GM10248 (cell line): ENCODE measurements at regions not wholly inside any gene's neighbourhood (a gene's known extent, or its start where the extent isn't known, plus 50 kb on each side); places are given as distances from the start of the nearest gene placed in this dataset.

ENCODE experiments used
- CTCF ChIA-PET: fragments of 300-600 bp; sonication (Branson Sonifier 250); formaldehyde crosslinking; extraction: SDS; loops from one replicate; lab custom pipeline; 2021; ENCODE audit warnings: antibody characterized with exemption; lab: Yijun Ruan, JAX
- POLR2A ChIA-PET: fragments of 350-650 bp; sonication (Branson Sonifier 250); formaldehyde crosslinking; extraction: SDS; loops from one replicate; lab custom pipeline; 2020; ENCODE audit warnings: antibody characterized with exemption; lab: Yijun Ruan, JAX
- DNase-seq: peaks from one replicate; pipeline ENCODE4 v3.0.0; 2012; ENCODE audit errors: extremely low spot score
- CTCF ChIP-seq: IDR thresholded peaks from 2 replicates; pipeline ENCODE4 v1.5.1; 2012; ENCODE audit warnings: mild to moderate bottlenecking, low read depth; ENCODE audit errors: extremely low read depth, missing control alignments, control extremely low read depth

DNA sequence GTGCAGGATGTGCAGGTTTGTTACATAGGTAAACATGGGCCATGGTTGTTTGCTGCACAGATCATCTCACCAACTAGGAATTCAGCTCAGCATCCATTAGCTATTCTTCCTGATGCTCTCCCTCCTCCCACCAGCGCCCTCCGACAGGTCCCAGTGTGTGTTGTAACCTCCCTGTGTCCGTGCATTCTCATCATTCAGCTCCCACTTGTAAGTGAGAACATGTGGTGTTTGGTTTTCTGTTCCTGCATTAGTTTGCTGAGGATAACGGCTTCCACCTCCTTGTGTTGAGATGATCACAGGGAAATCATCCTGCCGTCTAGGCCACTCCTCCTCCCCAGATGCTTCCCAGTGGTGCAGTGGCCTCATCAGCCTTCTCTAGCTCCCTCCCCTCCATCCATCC lies 261.6 kb upstream of the GALNT17 start:
- POLR2A ChIA-PET: no interaction called here
- CTCF ChIA-PET: interaction anchor here (1.2 to 1.3 kb wide), 2 partner anchors 13 to 14 kb away, joined by 3 read pairs; no protein-coding TSS in a partner anchor
- no peak for TF ChIP-seq CTCF
- no peak for DNase-seq

GRCh38 chr7:70872188-70872587 lies 259.8 kb upstream of the GALNT17 start:
- CTCF ChIA-PET: interaction anchor here (1.8 kb wide), 1 partner anchor 14 kb away, joined by 4 read pairs; no protein-coding TSS in a partner anchor
- POLR2A ChIA-PET: no interaction called here
- DNase-seq: no peak
- TF ChIP-seq CTCF: no peak

DNA sequence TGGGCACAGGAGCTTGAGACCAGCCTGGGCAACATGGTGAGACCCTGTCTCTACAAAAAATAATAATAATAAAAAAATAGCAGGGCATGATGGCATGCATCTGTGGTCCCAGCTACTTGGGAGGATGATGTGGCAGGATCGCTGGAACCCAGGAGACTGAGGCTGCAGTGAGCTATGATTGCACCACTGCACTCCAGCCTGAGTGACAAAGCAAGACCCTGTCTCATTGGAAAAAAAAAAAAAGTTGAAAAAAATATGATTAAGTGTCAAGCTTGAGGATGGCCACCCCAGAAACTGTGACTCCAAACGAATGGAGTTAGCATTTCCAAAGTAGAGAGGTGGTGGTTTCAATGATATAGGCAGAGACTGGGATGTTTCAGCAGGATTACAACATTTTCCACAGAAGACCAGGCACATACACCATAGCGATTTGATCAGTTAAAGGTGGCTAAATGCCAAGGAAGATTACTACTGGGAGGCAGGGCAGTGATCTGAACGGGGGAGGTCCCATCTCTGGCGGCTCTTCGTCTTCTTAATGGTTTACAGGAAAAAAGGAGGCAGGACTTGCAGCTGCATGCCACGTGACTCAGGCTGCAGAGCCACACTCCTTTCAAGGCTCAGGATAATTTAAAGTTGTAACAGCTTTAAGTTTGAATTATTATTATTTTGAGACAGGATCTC lies 250.6 kb upstream of the GALNT17 start:
- DNase-seq: no peak
- no peak for TF ChIP-seq CTCF
- ChIA-PET CTCF (interaction anchor here (0.7 to 1.3 kb wide), 2 partner anchors 24 to 704 kb away, joined by 3 read pairs; no protein-coding TSS in a partner anchor), POLR2A (no interaction called here)

DNA sequence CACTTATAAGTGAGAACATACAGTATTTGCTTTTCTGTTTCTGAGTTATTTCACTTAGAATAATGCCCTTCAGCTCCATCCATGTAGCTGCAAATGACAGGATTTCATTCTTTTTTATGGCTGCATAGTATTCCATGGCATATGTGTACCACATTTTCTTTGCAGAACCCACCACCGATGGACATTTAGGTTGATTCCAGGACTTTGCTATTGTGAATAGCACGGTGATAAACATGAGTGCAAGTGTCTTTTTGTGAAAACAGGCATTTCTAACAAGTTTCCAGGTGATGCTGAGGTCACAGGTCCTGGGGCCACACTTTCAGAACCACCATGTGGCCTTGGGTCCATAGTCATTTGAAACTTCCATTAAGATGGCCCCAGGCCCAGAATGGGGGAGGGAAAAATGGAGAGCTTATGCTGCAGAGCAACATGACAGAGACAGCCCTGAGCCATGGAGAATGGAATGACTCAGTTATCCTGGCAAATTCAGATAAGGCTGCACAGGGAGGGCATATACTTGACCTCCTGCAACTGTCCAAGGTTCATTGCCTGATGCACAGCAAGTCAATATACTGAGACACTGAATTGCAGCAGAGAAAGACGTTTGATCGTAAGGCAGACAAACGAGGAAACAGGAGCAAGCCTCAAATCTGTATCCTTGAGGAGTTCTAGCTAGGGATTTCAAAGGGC lies 248.0 kb upstream of the GALNT17 start:
- ChIA-PET POLR2A (no interaction called here), CTCF (interaction anchor here (1.3 kb wide), 1 partner anchor 10 kb away, joined by 3 read pairs; no protein-coding TSS in a partner anchor)
- DNase-seq: no peak
- no peak for TF ChIP-seq CTCF

DNA sequence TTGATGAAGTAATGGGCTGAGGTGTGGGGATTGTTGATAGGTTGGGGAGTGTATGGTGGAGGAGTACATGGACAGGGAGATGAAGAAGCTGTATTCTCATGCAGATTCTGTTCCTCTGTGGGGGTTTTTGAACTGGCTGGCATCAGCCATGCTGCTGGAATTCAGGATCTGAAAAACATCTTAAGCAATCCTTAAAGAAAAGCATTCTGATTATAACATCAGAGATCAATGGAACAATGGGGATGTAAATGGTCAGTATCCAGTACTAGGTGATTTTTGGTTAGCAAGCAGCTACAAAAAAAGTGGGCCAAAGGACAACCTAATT lies 247.5 kb upstream of the GALNT17 start:
- TF ChIP-seq CTCF: no peak
- CTCF ChIA-PET: interaction anchor here (1.3 kb wide), 1 partner anchor 10 kb away, joined by 3 read pairs; no protein-coding TSS in a partner anchor
- no peak for DNase-seq
- POLR2A ChIA-PET: no interaction called here

DNA sequence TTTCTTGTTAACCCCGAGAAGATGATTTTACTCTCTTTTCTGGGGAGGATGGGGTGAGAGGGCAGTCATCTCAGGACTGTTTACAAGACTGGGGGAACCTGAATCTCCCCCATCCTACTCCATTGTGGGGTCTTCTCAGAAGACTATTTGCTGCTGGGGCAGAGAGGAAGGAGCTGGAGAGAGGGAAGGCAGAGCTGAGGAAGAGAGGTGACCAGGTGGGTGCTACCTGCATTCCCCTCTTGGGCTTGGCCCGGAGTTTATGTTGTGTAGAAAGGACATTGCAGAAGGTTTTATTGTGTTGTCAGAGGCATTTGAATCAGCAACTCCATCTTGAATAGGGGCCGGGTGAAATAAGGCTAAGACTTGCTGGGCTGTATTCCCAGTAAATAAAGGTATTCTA lies 247.1 kb upstream of the GALNT17 start:
- ChIA-PET POLR2A (no interaction called here), CTCF (interaction anchor here (1.3 kb wide), 1 partner anchor 9 kb away, joined by 3 read pairs; no protein-coding TSS in a partner anchor)
- no peak for DNase-seq
- TF ChIP-seq CTCF: no peak
